Fibroblast of villous mesenchyme (primary cell): ENCODE measurements at regions not wholly inside any gene's neighbourhood (a gene's known extent, or its start where the extent isn't known, plus 50 kb on each side); places are given as distances from the start of the nearest gene placed in this dataset.

ENCODE experiments used
- DNase-seq: peaks from one replicate; pipeline ENCODE4 v3.0.0-alpha.2; 2010; ENCODE audit warnings: low read depth
- H3K4me3 ChIP-seq: 2 replicates; pipeline ENCODE4 v1.5.1; 2011; ENCODE audit warnings: low read depth, mild to moderate bottlenecking, low read length
- TF ChIP-seq, protein P1 (sequence below): IDR thresholded peaks from 2 replicates; pipeline ENCODE4 v1.5.1; 2012; ENCODE audit warnings: low read depth, mild to moderate bottlenecking, low read length; ENCODE audit not compliant: insufficient read depth

- no peak overlapping the region for H3K4me3 ChIP-seq
- TF ChIP-seq, protein P1, sequence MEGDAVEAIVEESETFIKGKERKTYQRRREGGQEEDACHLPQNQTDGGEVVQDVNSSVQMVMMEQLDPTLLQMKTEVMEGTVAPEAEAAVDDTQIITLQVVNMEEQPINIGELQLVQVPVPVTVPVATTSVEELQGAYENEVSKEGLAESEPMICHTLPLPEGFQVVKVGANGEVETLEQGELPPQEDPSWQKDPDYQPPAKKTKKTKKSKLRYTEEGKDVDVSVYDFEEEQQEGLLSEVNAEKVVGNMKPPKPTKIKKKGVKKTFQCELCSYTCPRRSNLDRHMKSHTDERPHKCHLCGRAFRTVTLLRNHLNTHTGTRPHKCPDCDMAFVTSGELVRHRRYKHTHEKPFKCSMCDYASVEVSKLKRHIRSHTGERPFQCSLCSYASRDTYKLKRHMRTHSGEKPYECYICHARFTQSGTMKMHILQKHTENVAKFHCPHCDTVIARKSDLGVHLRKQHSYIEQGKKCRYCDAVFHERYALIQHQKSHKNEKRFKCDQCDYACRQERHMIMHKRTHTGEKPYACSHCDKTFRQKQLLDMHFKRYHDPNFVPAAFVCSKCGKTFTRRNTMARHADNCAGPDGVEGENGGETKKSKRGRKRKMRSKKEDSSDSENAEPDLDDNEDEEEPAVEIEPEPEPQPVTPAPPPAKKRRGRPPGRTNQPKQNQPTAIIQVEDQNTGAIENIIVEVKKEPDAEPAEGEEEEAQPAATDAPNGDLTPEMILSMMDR, result no peak
- no peak for DNase-seq
Observed at GRCh38 chr3:13161771-13162535, 88.7 kb upstream of the IQSEC1 start.

DNA sequence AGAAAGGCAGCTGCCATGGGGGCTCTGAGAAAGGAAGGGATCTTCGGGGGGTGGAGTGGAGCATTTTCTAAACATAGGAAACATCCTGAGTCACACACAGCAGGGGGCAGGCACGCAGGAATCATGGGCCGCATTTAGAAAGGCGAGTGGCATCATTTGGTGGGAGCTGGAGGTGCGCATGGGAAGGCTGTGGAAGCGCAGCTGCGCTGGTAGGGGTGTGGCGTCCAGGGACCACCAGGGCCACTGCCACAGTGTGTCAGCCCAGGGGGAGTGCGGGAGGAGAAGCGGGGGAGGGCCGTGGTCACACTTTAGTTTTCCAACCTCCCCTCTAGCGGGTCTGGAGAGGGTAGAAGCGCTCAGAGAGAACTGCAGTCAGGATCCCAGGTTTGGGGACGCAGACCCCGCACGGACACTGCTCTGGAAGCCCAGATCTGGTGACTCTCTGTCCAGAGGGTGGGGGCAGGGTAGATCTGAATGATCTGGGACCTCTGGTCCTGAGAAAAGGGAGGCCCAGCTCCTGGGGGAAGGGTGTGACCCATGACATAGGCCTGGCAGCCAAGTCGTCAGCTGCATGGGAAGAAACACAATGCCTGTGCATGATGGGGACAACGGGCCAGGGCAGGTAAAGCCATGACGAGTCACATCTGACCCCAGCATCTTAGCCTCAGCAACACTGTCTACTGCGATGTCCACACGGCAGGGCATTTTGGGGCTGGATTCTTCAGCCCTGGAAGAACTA is 88.0 kb upstream of the IQSEC1 start:
- TF ChIP-seq, protein P1, result no peak
- DNase-seq, result no peak
- no peak overlapping the region for H3K4me3 ChIP-seq

GRCh38 chr3:13160619-13161018 is 87.4 kb upstream of the IQSEC1 start:
- DNase-seq, result no peak
- TF ChIP-seq, protein P1, result no peak
- no peak overlapping the region for H3K4me3 ChIP-seq

- no peak for DNase-seq
- H3K4me3 ChIP-seq, result no peak overlapping the region
- TF ChIP-seq, protein P1, result no peak
Observed at GRCh38 chr3:13159890-13160289, 86.7 kb upstream of the IQSEC1 start.

GRCh38 chr3:13158871-13159270 is 85.6 kb upstream of the IQSEC1 start:
- TF ChIP-seq, protein P1, result no peak
- H3K4me3 ChIP-seq, result no peak overlapping the region
- no peak for DNase-seq

- H3K4me3 ChIP-seq, result no peak overlapping the region
- DNase-seq, result no peak
Observed at GRCh38 chr3:13158408-13158807, 85.2 kb upstream of the IQSEC1 start.

More at GRCh38 chr3:13158408-13158807, 85.2 kb upstream of the IQSEC1 start:
- TF ChIP-seq, protein P1, result no peak
